Hepatic stellate cell (primary cell): ENCODE measurements at regions not wholly inside any gene's neighbourhood (a gene's known extent, or its start where the extent isn't known, plus 50 kb on each side); places are given as distances from the start of the nearest gene placed in this dataset.

Source experiments
- DNase-seq: peaks from one replicate; pipeline ENCODE4 v3.0.0; 2011; ENCODE audit warnings: low spot score

DNA sequence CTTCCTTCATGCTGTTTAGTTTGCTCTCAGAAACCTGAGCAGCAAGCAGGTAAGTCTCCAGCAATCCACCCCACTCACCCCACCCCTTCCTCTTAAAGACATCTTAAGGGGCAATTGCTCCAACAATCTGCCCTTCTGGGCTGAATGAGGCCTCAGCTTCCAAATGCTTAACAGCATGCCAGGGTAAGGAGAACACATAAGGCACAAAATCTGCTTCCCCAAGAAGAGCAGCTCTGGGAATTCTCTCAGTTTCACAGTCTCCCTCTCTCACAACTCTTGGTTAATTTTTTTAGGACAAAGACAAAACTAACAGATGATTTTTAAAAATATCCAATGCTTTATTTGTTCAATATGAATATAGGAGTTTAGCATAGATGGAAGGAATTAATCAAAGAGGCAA, 288.9 kb upstream of the CCDC196 start:
- DNase-seq, result no peak

DNA sequence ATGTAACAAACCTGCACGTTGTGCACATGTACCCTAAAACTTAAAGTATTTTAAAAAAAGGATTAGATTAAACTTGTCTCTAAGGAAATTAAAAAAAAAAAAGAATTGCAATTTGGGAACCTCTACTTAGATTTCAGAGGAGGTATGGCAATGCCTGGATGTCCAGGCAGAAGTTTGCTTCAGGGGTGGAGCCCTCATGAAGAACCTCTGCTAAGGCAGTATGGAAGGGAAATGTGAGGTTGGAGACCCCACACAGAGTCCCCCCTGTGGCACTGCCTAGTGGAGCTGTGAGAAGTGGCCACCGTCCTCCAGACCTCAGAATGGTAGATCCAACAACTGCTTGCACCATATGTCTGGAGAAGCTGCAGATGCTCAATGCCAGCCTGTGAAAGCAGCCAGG, 279.6 kb upstream of the CCDC196 start:
- DNase-seq, result no peak

DNA sequence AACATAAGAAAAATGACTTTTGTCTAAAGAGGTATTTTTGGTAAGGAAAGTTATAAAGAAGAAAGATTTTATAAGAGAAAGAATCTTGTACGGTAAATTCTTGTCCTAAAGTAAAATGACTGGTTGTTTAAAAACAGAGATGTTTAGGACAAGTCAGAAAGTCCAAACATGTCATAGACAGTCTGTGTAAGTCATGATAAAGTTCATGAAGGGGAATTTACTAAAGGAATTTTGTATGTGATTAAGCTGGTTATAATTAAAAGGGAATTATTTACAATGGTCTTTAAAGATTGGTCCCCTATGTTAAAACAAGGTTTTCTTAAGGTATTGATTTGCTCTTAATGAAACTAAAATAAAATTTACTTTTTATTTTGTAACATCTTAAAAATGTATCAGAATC, 269.4 kb upstream of the CCDC196 start:
- no peak for DNase-seq

DNA sequence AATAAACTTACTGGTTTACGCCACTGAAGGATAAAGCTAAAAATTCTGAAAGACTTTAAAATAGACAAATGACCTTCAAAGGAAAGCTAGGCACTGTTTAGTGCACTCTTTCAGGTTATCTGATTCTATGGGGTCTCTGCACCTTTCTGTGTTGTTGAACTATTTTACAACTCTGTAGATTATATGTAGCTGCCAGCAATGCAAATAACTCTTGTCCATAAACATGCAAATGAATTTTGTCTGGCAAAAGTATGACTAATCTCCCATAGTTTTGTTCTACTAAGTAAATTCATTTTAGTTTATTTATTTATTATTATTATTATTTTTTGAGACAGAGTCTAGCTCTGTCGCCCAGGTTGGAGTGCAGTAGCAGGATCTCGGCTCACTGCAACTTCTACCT, 266.3 kb upstream of the CCDC196 start:
- no peak for DNase-seq

DNA sequence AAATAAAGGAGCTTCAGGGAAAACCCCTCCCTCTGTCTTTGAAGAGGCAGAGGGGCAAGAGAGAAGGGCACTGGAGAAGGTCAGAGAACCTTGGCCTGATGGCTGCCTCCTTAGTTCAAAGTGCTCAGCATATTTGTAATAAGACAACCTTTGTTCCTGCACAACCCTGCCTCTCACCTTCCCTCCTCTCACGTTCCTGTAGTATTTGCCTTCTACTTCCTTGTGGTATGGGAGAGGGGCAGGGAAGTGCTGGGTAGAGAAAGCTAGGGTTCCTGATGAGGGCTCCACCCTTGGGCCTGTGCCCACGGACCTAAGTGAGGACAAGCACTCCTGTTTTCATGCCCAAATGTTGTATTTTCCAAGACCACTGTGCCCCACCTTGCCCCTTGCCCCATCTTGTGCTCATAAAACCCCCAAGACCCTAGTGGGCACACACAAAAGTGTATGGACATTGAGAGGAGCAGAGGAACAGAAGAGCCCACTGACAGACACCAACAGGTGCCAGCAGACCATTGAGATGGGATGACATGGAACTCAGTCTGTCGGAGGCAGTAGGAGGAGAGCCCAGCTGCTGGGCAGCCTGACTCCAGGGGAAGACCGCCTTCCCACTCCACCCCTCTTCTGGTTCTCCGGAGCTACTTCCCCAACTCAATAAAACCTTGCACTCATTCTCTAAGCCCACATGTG, 261.5 kb upstream of the CCDC196 start:
- DNase-seq, result no peak

DNA sequence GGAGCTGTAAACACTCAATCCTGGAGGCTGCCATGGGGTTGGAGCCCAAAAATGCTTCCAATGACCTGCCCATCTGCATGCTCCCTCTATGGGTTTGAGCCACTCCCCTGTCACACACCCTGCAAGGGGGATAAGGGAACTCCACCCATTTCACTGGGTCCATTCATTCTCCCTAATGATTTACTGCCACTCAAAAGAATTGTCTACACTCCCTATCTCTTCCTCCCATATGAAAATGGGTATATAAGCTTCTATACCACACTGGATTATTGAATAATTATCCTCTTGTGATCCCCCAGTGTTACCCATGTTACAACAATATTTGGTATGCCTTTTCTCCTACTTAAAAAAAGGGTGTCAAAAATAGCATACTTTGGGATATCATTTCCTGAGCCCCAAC, 260.8 kb upstream of the CCDC196 start:
- no peak for DNase-seq

DNA sequence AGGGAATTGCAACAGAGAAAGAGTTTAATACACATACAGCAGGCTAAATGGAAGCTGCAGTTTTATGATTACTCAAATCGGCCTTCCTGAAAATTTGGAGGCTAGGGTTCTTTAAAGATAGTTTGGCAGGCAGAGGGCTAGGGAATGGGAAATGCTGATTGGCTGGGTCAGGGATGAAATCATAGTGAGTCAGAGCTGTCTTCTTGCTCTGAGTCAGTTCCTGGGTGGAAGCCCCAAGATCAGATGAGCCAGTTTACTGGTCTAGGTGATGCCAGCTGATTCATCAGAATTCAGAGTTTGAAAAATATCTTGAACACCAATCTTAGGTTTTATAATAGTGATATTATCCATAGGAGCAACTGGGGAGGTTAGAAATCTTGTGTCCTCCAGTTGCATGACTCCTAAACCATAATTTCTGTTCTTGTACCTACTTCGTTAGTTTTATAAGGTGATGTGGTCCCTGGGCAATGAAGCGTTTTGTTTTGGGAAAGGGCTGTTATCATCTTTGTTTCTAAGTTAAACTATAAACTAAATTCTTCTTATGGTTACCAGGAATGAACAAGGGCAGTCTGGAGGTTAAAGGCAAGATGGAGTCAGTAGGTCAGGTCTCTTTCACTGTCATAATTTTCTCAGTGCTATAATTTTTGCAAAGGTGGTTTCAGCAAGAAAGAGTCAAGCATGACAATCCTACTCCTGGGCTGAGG, 257.8 kb upstream of the CCDC196 start:
- DNase-seq, result no peak

DNA sequence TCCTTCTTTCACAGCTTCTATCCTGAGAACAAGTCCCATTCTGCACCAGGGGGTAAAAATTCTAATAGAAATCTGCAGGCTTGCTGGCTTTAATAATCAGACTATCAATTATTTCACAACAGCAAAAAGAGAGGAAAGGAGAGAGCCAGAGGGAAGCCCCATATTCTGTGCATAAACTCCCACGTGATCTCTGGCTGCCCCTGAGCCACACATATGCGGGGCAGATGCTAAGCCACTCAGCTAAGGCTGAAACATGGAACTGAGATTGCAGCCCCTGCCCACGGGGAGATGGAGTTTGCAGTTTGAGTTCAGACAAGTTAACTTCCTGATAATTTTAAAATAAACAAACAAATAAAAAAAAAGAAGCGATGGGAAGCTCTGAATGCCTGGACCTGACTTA, 254.4 kb upstream of the CCDC196 start:
- no peak for DNase-seq

DNA sequence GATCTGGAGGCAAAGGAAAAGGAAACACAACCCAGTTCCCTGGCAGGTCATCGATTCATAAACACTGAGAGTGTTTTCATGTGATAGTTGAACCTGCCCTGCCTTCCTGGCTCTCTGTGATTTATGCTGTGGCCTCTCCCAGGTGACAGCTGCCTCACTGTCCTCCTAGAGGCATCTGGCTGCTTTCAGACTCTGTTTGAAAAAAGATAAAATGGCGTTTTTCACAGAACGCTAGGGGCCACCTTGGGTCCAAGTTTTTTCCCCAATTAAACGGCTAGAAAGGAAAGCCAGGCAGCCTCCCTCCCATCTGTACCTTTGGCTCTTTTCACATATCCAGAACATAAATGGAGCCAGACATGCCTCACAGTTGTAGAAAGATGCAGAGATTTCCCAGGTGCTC, 252.6 kb upstream of the CCDC196 start:
- no peak for DNase-seq

DNA sequence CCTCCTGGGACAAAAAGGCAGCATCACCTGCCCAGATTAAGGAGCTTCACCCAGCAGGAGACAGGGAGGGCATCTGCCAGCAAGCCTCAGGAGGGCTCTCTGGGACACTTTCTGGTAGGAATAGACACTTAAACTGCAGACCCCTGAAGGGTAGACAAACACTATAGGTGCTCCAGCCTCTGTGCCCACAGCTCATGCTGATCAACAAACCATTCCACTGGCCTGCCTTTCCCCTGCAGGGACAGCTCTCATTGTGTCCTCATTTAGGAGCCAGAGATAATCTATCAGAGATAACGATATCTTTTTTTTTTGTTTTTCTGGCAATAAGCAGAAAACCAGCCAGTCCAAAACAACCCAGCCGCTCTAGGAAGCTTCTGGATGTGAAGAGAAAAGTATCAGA, 251.8 kb upstream of the CCDC196 start:
- DNase-seq, result no peak

DNA sequence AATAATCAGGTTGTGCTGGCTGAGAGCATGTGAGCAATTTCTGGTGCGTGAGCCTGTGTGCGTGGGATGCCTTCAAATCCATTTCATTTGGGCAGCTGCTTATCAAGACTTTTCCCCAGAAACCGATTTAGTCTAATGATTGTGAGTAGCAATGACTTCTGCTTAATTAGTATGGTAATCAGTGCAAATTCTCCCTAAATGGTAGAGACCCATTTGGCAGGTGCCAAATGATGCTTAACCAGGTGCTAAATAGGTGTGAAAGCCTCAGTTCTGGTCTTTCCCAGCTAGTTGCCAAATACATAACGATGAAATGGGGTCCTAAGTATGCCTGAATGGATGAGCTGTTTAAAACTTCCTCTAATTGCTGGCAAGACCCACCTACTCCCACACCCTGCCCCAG, 248.4 kb upstream of the CCDC196 start:
- DNase-seq, result no peak

DNA sequence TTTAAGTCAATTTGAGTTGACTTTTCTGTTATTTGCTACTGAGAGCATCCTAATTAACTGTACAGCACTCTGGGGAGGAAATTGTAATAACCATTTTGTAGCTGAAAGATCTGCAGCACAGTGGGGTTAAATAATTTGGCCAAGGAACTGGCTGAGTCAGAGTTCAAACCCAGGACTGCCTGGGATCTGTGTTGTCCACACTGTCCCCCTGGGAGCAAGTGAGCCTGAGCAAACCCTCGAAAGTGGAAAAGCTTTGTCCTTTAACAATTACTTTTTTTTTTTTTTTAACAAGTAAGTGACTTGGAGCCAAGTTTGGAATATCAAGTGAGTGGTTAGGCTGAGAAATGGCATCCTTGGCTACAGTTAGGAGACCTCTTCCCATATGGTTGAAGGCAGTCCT, 247.2 kb upstream of the CCDC196 start:
- no peak for DNase-seq

DNA sequence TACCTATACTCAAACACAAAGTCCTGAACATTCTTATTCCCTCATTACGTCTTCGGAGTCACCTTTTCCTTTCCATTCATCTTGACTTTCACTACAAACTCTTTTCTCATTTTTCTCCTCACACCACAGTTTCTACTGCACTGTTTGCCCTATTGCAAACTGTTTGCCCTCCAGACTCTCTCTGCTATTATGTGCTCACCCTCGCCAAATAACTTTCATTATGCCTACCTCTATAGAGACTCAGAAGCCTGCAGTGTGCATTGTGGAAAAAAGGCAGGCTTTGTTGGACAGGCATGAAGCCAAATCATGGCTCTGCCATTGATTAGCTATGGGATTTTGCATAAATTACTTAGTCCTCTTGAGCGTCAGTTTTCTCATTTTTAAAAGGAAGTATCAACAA, 246.6 kb upstream of the CCDC196 start:
- no peak for DNase-seq

DNA sequence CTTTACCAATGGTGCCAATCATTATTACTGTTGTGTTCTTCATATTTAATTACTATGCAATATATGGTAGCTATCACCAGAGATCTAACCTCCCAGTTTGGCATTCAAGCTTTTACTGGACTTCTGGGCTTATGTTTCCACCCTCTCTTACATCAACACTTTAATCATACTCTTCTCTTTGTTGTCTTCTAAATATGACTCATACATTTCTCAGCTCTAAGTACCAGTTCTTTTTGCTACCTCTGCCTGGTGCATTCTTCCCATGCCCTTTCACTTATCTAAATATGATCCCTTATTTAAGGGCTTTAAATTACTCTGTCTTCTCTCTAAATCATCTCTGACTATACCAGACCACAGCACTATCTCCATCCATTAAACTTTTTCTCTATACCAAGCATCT, 246.1 kb upstream of the CCDC196 start:
- no peak for DNase-seq

DNA sequence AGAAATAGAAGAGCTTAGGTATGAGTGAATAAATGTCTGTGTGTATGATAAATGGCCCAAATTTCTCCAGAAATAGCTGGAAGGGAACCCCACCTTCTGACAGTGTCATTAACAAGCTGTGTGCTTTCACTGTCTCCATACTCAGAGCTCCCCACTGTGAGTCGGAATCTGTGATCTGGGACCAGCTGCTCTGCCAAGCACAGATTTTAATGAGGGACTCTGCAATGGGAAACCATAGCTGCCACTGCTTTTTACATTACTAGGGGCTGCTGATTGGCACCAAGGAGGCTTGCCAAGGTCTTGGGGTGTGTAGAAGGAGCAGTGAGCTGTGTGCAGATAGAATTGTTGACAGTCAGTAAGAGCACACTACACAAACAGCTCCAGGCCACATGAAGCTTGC, 244.2 kb upstream of the CCDC196 start:
- DNase-seq, result no peak

DNA sequence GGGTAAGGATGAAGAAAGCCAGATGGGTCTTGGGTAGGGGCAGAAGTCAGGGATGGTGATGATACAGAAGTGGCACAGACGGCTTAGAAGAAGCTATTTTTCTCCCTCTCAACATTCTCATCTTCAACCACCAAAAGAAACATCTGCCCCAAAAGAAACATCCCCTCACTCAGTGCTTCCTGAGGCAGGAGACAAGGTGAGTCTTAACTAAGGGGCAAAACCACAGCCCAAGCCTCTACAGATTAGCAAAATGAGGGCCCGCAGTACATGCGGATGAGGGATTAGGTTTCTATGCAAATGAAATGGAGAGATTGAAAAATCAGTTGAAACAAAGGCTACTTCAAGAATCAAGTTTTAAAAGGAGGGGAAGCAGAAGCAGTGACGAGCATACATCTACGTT, 241.3 kb upstream of the CCDC196 start:
- DNase-seq, result no peak

DNA sequence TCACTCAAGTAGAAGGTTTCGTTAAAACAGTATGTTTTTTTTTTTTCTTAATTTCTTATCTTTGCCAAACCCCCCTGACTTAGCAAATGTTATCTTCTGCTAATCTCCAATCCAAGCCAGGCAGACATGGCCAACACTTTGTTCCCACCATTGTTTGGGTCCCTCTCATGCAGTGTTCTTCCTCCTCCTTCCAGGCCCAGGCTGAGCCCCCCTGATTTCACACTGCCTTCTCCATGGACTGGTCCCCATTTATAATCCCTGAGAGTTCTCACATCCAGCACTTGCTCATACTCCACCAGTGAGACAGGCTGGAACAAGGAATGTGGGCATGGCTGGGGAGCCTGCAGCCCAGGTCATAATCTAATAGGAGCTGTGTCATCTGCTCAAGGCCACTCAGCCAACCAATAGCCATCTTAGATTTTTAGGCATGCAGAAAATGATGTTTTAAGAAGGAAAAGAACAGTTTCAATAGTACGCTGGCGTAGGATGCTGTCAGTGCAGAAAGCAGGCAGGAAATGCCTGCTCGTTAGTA, 238.4 kb upstream of the CCDC196 start:
- no peak for DNase-seq

DNA sequence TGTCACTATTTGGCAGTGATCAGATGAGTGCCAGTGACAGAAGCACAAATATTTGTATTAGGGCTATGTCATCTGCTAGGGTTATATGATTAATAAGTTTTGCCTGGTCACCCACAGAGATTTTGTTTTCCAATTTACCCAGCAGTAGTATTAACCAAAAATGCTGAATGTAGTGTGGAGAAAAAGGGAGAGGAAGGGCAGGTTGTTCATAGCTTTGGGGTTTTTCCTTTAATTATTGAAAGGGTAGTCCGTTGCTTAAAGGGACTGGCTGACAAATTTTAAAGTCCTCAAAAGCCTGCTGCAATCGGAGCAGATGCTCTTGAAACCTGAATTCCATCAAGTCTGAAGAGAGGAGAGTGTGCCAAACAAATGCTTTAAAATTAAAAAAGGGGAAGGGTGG, 237.9 kb upstream of the CCDC196 start:
- no peak for DNase-seq

DNA sequence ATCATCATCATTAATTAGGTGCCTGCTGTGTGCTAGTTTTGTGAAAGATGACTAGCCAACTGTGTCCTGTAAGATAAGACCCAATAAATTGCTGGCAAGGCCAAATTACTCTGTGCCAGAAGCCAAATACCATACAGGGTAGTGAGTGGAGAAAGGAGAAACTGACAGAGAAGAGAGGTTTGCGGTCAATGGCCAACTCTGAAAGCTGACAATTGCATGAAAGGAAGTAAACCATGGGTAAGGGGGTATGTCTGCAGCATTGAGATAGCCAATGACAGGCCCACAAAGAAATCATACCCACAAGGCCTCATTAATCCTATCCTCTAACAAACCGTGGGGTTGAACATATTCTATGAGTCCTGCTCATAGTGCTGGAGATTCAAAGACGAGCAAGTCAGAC, 236.6 kb upstream of the CCDC196 start:
- no peak for DNase-seq

DNA sequence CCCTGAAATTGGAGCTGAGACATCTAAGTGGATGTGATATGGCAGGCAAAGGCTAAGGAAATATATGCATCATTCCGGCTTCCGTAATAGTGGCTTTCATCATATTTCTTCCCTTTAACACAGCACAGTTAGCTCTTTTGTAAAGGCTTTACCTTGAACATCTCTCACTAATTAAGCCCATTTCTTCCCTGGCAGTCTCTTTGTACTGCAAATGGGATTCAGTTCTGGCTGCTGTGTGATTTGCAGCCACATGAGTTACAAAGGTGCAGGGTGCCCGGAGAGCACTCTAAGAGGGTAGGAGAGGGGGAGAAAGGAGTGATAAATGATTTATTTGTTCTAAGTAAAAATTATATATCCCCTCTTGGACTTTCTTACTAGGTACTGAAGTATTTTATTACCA, 232.1 kb upstream of the CCDC196 start:
- DNase-seq, result no peak

DNA sequence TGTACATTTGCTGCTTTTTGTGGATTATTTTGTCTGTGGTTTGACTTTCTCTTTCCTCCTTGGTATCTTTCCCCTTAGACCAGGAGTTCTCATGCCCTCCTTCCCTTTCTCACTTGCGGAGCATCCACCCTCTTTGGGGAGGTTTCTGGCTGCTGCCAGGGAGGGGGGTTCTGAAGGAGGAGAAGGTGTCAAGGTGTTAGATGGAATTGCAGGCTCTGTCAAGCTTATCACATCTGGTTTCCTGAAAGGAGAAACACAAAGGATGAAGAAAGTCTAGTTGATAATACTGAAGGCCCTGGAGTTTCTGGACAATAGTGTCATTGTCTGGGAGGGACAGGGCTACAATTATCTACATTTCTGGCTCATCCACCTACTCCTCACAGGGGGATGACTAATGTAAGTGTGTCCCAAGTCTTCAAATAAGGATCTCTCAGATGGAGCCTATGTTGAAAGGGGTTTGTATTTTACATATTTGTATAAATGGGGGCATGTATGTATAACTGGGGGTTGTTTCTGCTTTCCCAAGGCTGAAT, 217.3 kb upstream of the CCDC196 start:
- no peak for DNase-seq

DNA sequence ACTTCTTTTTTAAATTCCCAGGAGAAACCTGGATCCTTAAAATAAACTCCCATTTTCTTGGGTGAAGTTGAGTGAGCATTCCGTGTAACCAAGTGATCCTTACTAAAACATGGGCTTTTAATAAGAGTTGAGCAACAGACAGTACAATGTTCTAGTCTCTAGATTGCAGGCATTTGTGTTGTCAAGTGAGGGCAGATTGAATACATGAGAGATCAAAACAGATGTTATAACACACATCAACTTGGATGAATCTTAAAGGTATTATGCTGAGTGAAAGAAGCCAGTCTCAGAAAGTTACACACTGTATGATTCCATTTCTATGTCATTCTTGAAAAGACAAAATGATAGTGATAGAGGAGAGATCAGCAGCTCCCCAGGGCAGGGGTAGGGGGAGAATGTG, 213.9 kb upstream of the CCDC196 start:
- DNase-seq, result no peak

DNA sequence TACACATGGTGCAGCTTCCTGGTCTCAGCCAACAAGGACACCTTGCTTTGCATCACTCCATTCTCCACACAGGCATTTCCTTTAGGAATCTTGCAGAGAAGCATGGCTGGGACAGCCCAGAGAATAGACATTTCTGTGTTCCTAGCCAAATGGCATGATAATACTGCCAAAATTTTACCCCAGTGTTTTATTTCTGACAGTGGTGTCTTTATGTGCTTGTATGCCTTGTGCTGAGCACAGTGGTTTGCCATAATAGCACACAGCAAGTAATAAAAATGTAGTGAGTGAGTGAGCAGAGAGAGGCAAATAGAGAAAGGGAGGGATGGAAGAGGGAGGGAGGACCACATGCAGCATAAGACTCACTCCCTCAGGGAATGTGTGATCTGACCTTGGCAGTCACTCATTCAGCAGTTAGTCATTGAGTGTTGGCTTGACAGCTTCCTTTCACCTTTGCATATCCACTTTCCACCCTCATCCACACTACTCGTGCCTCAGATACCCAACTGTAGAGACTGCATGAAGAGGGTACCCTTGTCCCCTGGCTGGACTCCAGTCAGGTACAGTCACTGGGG, 212.8 kb upstream of the CCDC196 start:
- DNase-seq, result no peak
